ENCODE measurements at regions not wholly inside any gene's neighbourhood (a gene's known extent, or its start where the extent isn't known, plus 50 kb on each side); places are given as distances from the start of the nearest gene placed in this dataset.

DNA sequence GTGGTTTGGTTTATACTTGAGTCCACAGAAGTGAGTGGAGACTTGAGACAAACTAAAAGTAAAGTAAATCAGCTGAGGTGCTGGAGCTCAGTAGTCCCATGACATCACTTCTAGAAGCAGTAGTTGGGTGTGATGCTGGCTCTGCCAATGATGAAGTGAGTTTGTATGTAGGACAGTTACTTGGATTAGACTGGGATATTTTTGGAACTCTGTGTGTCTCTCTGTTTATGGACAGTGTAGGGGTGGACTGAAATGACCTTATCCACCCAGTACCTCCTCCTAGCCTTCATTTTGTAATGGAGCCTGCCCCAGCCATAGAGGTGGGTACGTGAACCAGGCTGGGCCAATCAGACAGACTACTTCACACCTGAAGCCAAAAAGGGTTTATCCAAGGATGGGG is 52.2 kb downstream of the POLR1D start:
- no peak for DNase-seq

DNA sequence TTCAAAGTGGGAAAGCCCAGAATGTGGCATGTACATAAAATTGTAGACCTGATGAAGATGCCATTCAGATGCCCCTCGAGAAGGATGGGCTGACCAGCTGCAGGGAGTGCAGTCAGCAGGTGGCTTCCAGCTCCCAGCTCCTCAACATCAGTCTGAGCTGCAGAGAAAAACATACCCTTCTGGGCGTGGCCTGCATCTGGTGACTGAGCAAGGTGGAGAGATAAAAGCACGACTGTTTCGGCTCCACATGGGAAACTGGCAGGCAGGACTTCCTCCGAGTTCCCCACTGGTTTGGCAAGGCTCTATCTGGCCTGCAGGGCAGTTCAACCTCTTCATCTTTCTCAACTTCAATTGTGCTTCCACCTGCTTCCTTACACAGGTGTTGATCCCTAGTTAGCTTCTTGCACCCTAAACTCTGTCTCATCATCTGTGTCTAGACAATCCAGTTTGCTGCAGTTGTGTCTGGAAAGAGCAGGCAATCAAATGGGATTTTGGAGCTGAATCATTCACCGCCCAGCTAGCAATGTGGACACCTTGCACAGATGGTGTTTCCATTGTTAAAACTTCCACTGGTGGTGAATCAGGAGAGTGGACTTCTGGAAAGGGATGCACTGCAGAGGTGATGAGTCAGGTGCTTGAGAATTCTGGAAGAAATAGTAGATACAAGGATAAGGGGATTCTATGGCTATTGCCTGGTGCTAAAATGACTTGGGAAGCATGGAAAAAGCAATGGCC is 56.8 kb downstream of the POLR1D start:
- DNase-seq: no peak

DNA sequence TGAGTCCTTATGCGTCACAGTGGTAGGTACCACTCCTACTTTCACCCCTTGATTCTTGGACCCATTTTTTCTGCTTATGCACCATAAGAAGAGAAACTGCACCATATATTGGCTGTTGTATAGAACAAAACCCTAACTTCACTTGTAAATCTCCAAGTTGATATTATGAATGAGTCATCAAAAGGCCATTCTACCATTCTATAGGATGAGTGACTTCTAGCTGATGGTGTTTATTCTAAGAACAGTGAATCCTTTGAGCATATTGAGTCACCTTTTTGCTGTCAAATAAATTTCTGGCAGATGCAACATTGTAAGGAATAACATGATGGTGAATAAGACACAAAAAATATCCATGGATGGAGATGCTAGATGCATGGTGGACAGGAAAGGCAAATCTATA is 57.7 kb downstream of the POLR1D start:
- no peak for DNase-seq

DNA sequence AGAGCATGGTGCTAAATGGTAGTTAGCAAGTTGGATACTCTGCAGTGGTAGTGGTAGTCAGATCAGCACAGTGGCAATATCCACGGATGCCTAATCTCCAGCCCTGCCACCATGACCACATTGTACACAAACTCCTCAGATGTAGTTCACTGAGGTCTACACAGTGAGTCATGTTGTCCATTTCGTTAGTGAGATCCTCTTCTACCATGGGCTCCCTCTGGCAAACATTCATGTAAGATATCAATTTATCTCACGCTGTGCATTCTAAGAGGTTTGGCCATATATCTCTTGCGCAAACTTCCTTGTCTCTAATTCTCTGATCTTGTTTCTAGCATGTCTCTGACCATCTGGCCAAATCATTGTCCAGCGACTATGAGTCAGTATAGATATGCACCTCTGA is 58.2 kb downstream of the POLR1D start:
- no peak for DNase-seq

DNA sequence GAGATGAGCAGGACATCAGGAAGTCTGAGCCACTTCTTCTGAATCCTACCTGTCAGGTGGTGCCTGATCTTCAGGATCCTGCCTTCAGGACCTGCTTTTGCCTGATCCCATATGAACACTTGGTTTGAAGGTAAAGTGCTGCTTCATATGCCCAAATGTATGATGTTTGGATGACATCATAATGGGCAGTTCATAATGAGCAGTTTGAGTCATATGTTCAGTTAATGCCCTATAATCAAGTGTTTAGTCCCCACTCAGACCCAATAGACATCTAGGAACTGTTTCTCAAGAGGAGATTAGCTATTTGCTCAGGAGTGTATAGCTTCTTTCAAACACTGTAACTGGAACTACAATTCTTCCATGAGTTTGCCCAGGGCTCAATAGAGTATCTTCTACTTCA is 58.8 kb downstream of the POLR1D start:
- DNase-seq: no peak

DNA sequence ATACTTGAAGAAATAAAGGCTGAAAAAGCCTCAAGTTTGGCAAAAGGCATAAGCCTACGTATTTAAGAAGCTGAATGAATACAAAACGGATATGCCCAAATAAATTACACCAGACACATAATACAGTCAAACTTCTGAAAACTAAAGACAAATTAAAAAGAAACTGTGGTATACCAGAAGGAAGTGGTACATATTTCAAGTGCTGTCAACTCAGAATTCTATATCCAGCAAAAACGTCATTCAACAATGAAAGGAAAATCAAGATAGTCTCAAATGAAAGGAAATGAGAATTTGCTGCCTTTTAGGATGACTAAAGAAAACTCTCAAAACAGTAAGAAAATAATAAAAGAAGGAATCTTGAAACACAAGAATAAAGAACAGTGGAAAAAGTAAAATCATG is 69.5 kb downstream of the POLR1D start:
- DNase-seq: no peak

DNA sequence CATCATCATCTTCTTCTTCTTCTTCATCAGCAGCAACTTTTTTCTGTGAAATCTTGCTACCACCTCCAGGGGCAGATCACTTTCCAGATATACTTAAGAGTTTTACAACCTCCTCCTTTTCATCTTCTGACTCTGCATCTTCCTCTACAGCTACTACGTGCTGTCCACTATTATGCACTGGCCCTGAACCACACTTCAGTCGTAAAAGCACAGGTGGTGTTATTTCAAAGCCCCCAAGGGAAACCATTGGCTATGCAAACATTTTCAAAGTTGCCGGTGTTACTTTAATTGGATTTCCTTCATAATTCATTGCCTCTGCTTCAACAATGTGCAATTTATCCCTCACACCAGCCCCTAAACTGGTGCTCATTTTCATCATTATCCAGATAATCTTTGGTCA is 75.0 kb downstream of the POLR1D start:
- DNase-seq: no peak

DNA sequence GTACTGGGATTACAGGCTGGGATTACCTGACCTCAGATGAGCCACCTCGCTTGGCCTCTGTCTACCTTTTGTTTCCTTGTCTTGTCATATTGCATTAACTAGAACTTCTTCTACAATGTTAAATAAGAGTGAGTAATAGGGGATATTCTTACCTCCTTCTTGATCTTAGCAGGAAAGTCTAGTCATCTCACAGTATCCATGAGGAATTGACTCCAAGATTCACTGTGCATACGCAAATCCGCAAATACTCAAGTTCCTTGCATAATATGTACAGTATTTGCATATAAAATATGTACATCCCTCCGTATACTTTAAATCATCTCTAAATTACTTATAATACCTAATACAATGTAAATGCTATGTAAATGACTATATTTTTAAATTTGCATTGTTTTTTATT is 78.3 kb downstream of the POLR1D start:
- DNase-seq: no peak

DNA sequence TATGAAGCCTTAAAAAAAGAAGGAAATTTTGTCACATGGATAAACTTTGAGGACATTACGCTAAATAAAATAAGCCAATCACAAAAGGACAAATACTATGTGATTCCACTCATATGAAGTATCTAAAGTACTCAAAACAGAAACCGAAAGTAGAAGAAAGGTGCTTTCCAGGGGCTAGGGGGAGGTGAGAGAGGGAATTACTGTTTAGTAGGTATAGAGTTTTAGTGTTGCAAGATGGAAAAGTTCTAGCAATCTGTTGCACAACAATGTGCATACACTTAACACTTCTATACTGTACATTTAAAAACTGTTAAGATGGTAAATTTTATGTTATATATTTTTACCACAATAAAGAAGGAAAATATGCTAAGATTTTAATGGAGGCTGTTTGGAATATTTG is 83.0 kb downstream of the POLR1D start:
- DNase-seq: no peak

DNA sequence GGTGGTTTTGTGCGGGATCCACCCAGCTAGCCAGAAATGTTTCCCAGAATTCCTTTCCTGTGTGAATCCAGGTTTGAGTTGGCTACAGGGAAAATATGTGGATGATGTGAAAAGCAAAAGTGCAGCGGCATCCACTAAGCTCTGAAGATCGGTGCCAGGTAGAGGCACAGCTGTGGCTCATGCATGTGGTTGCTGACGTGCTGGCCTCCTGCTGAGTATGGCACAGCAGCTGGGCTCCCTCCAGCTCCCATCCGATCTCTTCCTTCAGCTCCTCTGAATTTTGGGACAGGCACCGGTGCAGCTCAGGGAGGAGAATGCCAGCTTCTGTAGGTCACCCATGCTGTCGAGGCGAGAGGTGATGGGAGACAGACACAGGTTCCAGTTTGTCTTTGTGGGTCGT is 84.0 kb upstream of the GSX1 start:
- DNase-seq: no peak

DNA sequence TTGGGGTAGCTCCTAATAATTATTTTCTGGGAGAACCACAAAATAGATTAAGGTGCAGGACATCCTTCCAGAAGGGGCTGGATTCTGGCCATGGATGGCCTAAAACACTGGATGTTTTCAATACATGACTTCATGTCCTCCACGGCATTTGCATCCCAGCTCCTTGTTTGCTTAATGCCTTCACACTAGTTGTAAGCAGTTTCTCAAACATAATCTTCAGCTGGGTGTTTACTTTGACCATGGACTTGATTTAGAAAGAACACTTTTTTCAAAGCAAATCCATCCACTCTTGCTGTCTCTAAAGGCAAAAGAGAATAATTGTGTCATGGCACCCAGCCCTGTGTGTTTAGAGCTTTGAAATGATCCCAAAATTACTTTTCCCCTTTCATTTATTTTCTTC is 82.5 kb upstream of the GSX1 start:
- no peak for DNase-seq

DNA sequence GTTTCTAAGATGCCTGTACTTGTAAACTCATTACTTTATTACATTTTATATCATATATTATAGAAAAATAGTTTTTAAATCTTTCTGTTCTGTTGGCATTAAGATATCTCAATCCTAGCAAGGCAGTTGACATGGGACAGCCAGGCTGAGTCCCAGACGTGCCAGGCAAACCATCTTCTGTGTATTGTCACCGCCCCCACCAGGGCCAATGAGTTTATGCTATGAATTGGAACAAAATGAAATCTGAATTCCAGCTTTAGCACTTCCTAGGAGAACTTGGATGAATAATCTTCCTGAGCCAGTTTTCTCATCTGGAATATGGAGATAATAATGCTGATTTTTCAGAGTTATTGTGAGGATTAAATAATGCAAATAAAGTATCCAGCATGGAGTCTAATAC is 79.9 kb upstream of the GSX1 start:
- DNase-seq: peak in 2 of 6 experiments; percentile 1 to 32

DNA sequence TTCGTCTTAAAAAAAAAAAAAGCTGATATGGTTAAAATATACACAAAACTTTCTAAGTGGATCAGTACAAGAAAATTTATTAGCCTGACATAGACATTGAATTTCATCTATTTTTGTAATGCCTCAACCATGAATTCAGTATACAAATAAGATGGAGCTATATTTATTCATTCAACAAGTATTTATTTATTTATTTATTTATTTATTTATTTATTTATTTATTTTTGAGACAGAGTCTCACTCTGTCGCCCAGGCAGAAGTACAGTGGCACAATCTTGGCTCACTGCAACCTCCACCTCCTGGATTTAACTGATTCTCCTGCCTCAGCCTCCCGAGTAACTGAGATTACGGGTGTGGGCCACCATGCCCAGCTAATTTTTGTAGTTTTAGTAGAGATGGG is 78.5 kb upstream of the GSX1 start:
- no peak for DNase-seq

DNA sequence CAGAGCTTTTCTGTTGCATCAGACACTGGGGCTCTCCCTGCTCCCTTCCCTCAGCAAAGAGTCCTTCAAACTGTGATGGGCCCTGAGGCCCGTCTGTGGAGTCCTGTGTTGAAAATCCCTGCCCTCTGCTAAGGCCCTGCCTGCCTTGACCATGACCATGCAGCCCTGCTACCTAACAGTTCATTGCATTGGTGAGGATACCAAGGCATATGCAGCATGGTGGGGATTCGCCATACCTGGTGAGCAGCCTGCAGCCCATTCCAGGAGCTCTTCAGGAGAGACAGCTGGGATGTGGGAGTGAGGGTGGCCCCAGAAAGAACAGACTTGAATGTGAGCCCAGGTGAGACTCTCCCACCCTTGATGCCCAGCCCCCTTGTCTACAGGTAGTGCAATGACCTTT is 70.6 kb upstream of the GSX1 start:
- no peak for DNase-seq

DNA sequence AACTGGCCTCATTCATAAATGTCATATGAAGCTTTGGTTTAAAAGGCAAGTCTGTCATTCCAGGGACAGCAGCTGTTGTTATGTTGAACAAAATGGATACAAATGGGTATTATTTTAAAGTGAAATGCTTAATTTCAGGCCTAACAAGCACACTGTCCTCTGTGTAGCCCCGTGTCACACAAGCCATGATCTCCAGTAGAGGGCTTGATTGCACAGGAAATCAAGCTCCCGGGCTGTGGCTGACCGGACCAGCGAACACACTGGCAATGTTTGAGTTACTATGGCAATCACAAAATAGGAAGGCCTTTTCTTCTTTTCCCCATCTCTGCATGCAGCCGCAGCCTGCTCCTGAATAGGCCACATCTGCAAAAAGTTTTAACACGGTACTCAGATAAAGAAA is 64.0 kb upstream of the GSX1 start:
- no peak for DNase-seq

DNA sequence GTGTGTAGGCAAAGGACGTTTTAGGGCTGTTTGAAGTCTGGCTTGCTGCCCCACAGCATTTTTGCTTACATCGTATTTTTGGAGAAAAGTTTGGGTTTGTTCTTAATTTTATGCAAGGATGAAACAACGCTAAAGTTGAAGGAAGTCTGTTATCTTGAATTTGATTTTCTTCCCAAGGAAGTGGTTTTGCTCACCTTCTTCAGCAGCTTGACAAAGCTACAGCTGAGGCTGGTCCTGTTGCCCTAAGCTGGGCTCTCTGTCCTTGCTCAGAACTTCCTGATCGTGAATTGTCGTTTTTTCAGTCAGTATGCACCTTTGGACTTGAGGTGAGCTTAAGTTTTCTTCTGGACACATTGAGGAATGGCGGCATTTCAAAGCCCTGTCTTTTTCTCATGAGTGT is 62.1 kb upstream of the GSX1 start:
- no peak for DNase-seq

All from stimulated activated naive CD4-positive, alpha-beta T cell (primary cell).